HG03045 (cell line): ENCODE measurements at regions not wholly inside any gene's neighbourhood (a gene's known extent, or its start where the extent isn't known, plus 50 kb on each side); places are given as distances from the start of the nearest gene placed in this dataset.

Source experiments
- ATAC-seq: cut with Tn5 transposase; IDR thresholded peaks from one replicate; pipeline ENCODE4 v1.9.1; 2021; ENCODE audit warnings: mild to moderate bottlenecking, moderate library complexity; ENCODE audit not compliant: unreplicated experiment

- no peak for ATAC-seq
These were observed 292.1 kb downstream of the SETD4 start for GRCh38 chr21:35768187-35768586.

- ATAC-seq, result no peak
These were observed 295.7 kb downstream of the SETD4 start for GRCh38 chr21:35764586-35764985.

DNA sequence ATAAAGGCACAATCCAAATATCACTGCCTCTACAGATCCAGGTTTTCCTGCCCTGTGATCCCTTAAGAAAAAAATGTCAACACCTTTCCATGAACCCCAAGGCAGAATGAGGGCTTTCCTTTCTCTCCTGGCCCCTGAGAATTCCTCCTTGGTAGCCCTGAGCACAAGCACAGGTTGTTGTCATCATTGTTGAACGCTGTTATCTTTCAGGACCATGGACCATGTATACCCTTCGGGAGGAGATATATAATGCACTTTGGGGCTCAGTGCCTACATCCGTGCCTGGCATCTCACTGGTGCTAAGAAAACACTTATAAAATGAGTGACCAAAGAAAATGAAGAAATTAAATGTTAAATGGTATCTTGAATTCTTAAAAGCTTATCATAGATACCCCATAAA is 296.2 kb downstream of the SETD4 start:
- no peak for ATAC-seq

GRCh38 chr21:35754583-35754982 is 305.7 kb downstream of the SETD4 start:
- no peak for ATAC-seq

- no peak for ATAC-seq
These were observed 307.0 kb downstream of the SETD4 start for GRCh38 chr21:35753308-35753707.

DNA sequence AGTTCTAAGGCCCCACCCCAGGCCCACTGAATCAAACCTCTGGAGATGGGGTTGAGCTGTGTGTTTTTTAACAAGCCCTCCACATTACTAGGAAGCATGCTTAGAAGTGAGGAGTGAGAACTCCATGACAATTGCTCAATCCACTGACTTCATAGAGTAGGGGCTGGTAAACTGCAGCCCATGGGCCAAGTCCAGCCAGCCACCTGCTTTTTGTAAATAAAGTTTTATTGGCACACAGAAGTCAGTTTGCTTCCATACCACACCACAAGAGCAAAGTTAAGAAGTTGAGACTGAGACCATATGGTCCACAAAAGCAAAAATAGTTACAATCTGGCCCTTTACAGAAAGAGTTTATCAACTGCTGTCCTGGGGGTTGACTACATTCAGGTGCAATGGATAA is 309.2 kb downstream of the SETD4 start:
- ATAC-seq, result no peak

DNA sequence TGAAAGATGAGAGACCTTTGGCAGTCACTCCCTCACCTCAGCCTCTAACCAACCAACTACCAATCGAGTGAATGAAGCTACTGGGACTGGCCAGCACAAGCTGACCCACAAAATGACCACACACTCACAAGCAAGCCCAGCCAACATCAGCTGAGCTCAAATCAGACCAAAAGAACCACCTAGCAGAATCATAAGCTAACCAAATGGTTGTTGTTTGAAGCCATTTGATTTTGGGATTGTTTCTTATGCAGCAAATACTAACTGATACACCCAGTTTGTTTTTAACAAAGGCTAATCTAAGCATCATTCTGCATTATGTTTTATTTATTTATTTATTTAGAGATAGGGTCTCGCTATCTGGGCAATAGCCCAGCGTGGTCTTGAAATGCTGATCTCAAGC is 310.4 kb downstream of the SETD4 start:
- no peak for ATAC-seq

DNA sequence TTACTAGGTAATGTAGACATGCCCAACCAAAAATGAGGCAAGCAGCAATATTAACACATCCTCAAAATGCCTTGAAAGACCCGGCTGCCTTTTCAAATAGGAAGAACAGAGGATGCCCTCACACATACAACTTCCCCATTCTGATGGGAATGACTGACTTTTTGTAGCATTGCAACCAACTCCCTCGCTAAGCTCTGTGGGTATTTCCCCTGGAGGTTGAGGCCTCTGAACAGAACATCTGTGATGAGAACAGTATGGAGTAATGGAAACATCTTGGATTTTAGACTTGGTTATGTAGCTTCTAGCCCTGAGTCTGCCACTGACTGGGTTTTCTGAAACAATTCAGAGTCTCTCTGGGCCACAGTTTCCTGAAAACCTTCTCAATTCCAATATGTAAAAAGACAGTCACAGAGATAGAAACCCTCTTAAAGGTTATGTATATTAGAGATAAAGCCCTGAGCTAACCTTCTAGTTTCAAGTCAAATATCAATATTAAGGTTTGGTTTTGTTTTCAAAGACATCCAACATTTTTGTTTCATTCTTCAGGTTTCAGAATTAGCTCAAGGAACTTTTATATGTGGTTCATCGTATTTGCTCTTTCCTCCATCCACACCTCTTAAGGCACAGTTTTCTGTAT is 311.5 kb downstream of the SETD4 start:
- ATAC-seq, result no peak

GRCh38 chr21:35743571-35743970 is 316.8 kb downstream of the SETD4 start:
- ATAC-seq, result no peak

GRCh38 chr21:35738347-35738961 is 321.9 kb downstream of the SETD4 start:
- ATAC-seq, result no peak

- ATAC-seq, result no peak
These were observed 322.4 kb downstream of the SETD4 start for GRCh38 chr21:35737899-35738346.

DNA sequence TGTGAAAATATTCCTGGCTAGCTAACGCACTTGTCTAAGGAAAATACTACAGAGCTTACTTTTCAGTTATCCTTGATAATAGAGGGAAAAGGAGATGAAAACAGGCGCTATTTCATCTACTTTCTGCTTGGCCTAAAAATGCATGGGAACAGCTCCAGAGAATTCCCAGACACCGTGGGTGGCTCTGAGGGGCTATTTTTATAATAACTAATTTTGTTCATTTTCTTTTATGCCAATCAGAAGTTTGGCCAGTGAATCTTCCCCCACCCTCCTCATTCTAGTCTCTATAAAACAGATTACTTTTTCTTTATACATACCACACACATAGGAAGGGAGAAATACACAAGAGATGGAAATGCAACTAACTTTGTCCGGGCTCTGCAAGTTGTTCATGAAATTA is 322.9 kb downstream of the SETD4 start:
- ATAC-seq, result no peak

GRCh38 chr21:35732788-35733187 is 327.5 kb downstream of the SETD4 start:
- no peak for ATAC-seq

GRCh38 chr21:35730325-35730724 is 330.0 kb downstream of the SETD4 start:
- ATAC-seq, result no peak

DNA sequence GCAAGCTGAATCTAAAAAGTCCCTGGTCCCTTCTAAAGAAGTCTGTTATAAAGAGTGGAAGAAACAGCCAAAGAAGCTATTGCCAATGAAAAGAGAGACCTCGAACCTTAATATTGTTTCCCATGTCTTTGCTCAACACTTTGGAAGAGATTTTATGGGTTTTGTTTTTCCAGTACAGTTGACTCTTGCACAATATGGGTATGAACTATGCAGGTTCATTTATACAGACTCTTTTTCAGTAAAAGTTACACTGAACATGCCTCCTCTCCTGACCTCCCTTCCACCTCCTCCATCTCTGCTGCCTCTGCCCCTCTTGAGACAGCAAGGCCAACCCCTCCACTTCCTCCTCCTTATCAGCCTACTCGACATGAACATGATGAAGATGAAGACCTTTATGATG is 332.5 kb downstream of the SETD4 start:
- no peak for ATAC-seq

- ATAC-seq, result no peak
These were observed 336.2 kb downstream of the SETD4 start for GRCh38 chr21:35724156-35724555.

DNA sequence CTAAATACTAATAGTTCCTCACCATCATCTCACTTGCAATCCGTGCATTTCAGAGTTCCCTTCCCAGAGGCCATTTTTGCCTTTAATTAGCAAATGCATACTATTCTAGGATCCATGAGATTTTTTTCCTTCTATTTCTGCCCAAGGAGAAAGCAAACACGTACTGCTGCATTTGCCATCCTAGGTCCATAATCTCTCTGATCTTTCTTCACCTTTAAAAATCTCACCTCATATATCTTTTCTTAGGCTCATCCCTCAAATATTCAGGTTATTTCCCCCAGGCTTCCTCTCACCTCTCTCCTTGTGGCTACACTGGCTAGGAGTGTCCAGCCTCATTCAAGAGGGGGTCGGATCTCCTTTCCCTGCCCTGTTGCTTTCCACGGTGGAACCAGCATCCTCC is 338.6 kb downstream of the SETD4 start:
- ATAC-seq, result no peak

- no peak for ATAC-seq
These were observed 340.1 kb downstream of the SETD4 start for GRCh38 chr21:35720208-35720731.

- ATAC-seq, result no peak
These were observed 341.2 kb downstream of the SETD4 start for GRCh38 chr21:35719080-35719479.

- no peak for ATAC-seq
These were observed 343.3 kb downstream of the SETD4 start for GRCh38 chr21:35716876-35717565.

DNA sequence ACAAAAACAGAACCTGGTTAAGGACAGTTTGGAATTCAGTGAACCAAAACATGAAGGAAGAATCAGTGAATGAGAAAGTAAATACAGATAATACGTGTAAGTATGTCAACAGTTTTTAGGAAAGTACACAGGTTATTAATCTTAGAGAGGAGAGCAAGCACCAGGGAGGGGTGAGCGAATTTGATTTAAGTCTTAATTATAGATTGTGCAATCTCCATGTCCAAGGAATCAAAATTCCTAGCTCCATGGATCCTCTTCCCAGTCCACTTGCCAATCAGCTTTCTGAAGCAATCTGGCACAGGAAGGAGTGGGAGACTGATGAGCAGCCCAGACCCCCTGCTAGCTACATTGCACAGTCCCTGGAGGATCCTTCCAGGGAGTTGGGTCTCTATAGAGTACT is 346.4 kb downstream of the SETD4 start:
- ATAC-seq, result no peak

GRCh38 chr21:35711661-35712060 is 348.7 kb downstream of the SETD4 start:
- no peak for ATAC-seq
